ENCODE measurements at regions not wholly inside any gene's neighbourhood (a gene's known extent, or its start where the extent isn't known, plus 50 kb on each side); places are given as distances from the start of the nearest gene placed in this dataset.

DNA sequence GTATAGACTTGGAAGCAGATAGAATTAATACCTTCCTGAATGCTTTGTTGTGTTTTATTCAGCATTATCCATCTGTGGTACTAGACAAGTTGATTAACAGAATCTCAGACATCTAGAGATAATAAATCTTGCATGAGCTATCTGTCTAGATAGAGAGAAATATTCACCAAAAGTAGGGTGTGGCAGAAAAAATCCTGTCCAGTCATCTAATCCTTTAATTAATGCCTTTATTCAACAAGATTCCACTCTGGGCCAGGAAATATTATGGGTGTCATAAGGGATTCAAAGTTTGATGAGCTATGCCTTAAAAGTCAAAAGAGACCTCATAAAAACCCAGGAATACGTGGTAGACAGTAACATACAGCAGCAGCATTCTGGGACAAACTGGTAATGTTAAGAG is 601.2 kb downstream of the LMO4 start:
- ChIA-PET POLR2A (no interaction called here), CTCF (no interaction called here)
- H3K4me1 ChIP-seq: peaks cover 20% of the 10 kb centered on the region
- Mint-ChIP-seq H3K9me3 (ENCODE audit: unreplicated experiment) (peaks cover 11% of the 10 kb centered on the region), H3K27me3 (ENCODE audit: insufficient read depth, unreplicated experiment) (no peaks in the 10 kb centered on the region), H3K36me3 (ENCODE audit: insufficient read depth, unreplicated experiment) (no peaks in the 10 kb centered on the region), H3K4me3 (ENCODE audit: unreplicated experiment) (no peak overlapping the region), H3K27ac (ENCODE audit: unreplicated experiment) (no peak overlapping the region), H3K4me1 (ENCODE audit: low read depth, unreplicated experiment) (peaks cover 9% of the 10 kb centered on the region)
- BruUV-seq (replicated peaks): no TSS peak
- intact Hi-C loops (cut with micrococcal nuclease; ENCODE audit: unreplicated experiment): no loop called here
- H3K36me3 ChIP-seq (ENCODE audit: control insufficient read depth, insufficient read depth, low read length): no peaks in the 10 kb centered on the region
- TF ChIP-seq, protein P1, sequence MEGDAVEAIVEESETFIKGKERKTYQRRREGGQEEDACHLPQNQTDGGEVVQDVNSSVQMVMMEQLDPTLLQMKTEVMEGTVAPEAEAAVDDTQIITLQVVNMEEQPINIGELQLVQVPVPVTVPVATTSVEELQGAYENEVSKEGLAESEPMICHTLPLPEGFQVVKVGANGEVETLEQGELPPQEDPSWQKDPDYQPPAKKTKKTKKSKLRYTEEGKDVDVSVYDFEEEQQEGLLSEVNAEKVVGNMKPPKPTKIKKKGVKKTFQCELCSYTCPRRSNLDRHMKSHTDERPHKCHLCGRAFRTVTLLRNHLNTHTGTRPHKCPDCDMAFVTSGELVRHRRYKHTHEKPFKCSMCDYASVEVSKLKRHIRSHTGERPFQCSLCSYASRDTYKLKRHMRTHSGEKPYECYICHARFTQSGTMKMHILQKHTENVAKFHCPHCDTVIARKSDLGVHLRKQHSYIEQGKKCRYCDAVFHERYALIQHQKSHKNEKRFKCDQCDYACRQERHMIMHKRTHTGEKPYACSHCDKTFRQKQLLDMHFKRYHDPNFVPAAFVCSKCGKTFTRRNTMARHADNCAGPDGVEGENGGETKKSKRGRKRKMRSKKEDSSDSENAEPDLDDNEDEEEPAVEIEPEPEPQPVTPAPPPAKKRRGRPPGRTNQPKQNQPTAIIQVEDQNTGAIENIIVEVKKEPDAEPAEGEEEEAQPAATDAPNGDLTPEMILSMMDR (IDR thresholded peaks at IDR 0.05; ENCODE audit: insufficient read depth in 1 of 2, low read depth in 1 of 2, low read length in 1 of 2, severe bottlenecking in 1 of 2, unreplicated experiment in 1 of 2): no peak
- no peak overlapping the region for H3K4me3 ChIP-seq (ENCODE audit: low read depth, low read length)
- H3K27me3 ChIP-seq (replicated peaks; ENCODE audit: control insufficient read depth, insufficient read depth, low read length): no peaks in the 10 kb centered on the region
- H3K9me3 ChIP-seq: no peaks in the 10 kb centered on the region
- DNase-seq: no peak

DNA sequence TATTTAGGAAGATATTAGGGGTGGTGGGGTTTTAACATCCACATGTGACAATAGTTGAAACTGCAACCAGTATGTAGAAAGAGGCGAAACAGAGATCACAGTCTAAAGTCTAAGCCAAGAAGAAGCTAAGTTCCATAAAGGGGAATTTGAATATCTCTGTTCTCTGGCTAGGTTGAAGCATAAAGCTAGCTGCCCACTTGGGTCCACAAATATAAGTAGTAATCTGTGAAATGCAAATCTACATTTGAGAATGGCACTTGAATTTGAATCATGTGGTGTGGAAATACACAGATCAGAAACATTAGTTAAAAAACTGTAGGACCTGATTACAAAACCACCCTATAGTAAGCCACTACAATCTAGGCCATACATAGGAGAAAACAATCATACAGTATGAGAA is 602.1 kb downstream of the LMO4 start:
- no TSS peak for BruUV-seq (replicated peaks)
- intact Hi-C loops (cut with micrococcal nuclease; ENCODE audit: unreplicated experiment): no loop called here
- Mint-ChIP-seq H3K36me3 (ENCODE audit: insufficient read depth, unreplicated experiment) (no peaks in the 10 kb centered on the region), H3K27me3 (ENCODE audit: insufficient read depth, unreplicated experiment) (no peaks in the 10 kb centered on the region), H3K4me1 (ENCODE audit: low read depth, unreplicated experiment) (peaks cover 9% of the 10 kb centered on the region), H3K9me3 (ENCODE audit: unreplicated experiment) (peaks cover 11% of the 10 kb centered on the region), H3K4me3 (ENCODE audit: unreplicated experiment) (no peak overlapping the region), H3K27ac (ENCODE audit: unreplicated experiment) (no peak overlapping the region)
- Histone ChIP-seq H3K36me3 (ENCODE audit: control insufficient read depth, insufficient read depth, low read length) (no peaks in the 10 kb centered on the region), H3K4me1 (peaks cover 19% of the 10 kb centered on the region), H3K9me3 (no peaks in the 10 kb centered on the region), H3K27me3 (replicated peaks; ENCODE audit: control insufficient read depth, insufficient read depth, low read length) (no peaks in the 10 kb centered on the region), H3K4me3 (ENCODE audit: low read depth, low read length) (no peak overlapping the region)
- ChIA-PET CTCF (no interaction called here), POLR2A (no interaction called here)
- TF ChIP-seq, protein P1 (IDR thresholded peaks at IDR 0.05; ENCODE audit: insufficient read depth in 1 of 2, low read depth in 1 of 2, low read length in 1 of 2, severe bottlenecking in 1 of 2, unreplicated experiment in 1 of 2): no peak
- DNase-seq: no peak

DNA sequence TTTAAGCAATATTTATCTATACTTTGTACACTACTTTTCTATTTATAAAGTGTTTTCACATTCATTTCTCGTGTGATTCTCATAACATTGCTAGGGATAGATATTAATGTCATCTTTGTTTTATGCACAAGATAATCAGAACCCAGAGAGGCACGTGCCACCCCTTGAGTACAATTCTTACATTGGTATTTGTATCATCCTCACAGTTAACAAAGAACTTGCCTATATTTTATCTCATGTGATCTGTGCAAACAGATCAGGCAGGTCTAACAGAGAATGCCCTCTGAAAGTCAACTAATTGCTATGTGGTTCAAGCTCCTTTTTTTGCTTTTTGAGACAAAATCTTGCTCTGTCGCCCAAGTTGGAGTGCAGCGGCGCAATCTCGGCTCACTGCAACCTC is 604.5 kb downstream of the LMO4 start:
- H3K9me3 Mint-ChIP-seq (ENCODE audit: unreplicated experiment): peaks cover 11% of the 10 kb centered on the region
- H3K4me3 Mint-ChIP-seq (ENCODE audit: unreplicated experiment): no peak overlapping the region
- DNase-seq: no peak
- no peak overlapping the region for H3K4me3 ChIP-seq (ENCODE audit: low read depth, low read length)
- no peaks in the 10 kb centered on the region for H3K27me3 ChIP-seq (replicated peaks; ENCODE audit: control insufficient read depth, insufficient read depth, low read length)
- no peaks in the 10 kb centered on the region for H3K27me3 Mint-ChIP-seq (ENCODE audit: insufficient read depth, unreplicated experiment)
- H3K27ac Mint-ChIP-seq (ENCODE audit: unreplicated experiment): no peak overlapping the region
- peaks cover 3% of the 10 kb centered on the region for H3K4me1 ChIP-seq
- H3K9me3 ChIP-seq: no peaks in the 10 kb centered on the region
- no TSS peak for BruUV-seq (replicated peaks)
- no peaks in the 10 kb centered on the region for H3K36me3 Mint-ChIP-seq (ENCODE audit: insufficient read depth, unreplicated experiment)
- no peaks in the 10 kb centered on the region for H3K36me3 ChIP-seq (ENCODE audit: control insufficient read depth, insufficient read depth, low read length)
- H3K4me1 Mint-ChIP-seq (ENCODE audit: low read depth, unreplicated experiment): peaks cover under 1% of the 10 kb centered on the region
- ChIA-PET POLR2A (no interaction called here), CTCF (no interaction called here)
- intact Hi-C loops (cut with micrococcal nuclease; ENCODE audit: unreplicated experiment): no loop called here
- TF ChIP-seq, protein P1 (IDR thresholded peaks at IDR 0.05; ENCODE audit: insufficient read depth in 1 of 2, low read depth in 1 of 2, low read length in 1 of 2, severe bottlenecking in 1 of 2, unreplicated experiment in 1 of 2): no peak

Measured in Caco-2 (cell line).